Activated CD4-positive, alpha-beta memory T cell treated with anti-CD3 and anti-CD28 coated beads for 36 hours (primary cell): ENCODE measurements at regions not wholly inside any gene's neighbourhood (a gene's known extent, or its start where the extent isn't known, plus 50 kb on each side); places are given as distances from the start of the nearest gene placed in this dataset.

Experiments
- CTCF ChIA-PET: fragments of 350-600 bp; sonication (Branson Sonifier 250); formaldehyde crosslinking; loops from one replicate; lab custom pipeline; 2021; ENCODE audit warnings: antibody characterized with exemption, inconsistent platforms; lab: Charles Lee
- POLR2A ChIA-PET: fragments of 350-600 bp; sonication (Branson Sonifier 250); formaldehyde crosslinking; loops from one replicate; lab custom pipeline; 2021; ENCODE audit warnings: antibody characterized with exemption; lab: Charles Lee
- DNase-seq: peaks from one replicate; pipeline ENCODE4 v3.0.0-alpha.2; 2020
- H3K27ac Mint-ChIP-seq: one replicate; pipeline ENCODE4 v1.8.0; 2021; ENCODE audit warnings: mixed read lengths
- H3K27me3 Mint-ChIP-seq: one replicate; pipeline ENCODE4 v1.8.0; 2021; ENCODE audit warnings: mixed read lengths
- H3K36me3 Mint-ChIP-seq: one replicate; pipeline ENCODE4 v1.8.0; 2021; ENCODE audit warnings: mixed read lengths
- H3K4me1 Mint-ChIP-seq: one replicate; pipeline ENCODE4 v1.8.0; 2021; ENCODE audit warnings: low read depth, mixed read lengths
- H3K4me3 Mint-ChIP-seq: one replicate; pipeline ENCODE4 v1.8.0; 2021; ENCODE audit warnings: mild to moderate bottlenecking, mixed read lengths
- H3K9me3 Mint-ChIP-seq: one replicate; pipeline ENCODE4 v1.8.0; 2021; ENCODE audit warnings: mixed read lengths
- intact Hi-C: fragments of 100-400 bp; cut with micrococcal nuclease; formaldehyde crosslinking; loops from one replicate; pipeline ENCODE4 v1.15.1; 2023

GRCh38 chr11:121740902-121741301 is 288.1 kb upstream of the SORL1-AS1 start:
- POLR2A ChIA-PET, result no interaction called here
- peaks cover 2% of the 10 kb centered on the region for H3K36me3 Mint-ChIP-seq
- CTCF ChIA-PET, result no interaction called here

GRCh38 chr11:121733858-121734257 is 281.1 kb upstream of the SORL1-AS1 start:
- CTCF ChIA-PET, result no interaction called here
- no peak for DNase-seq
- H3K4me1 Mint-ChIP-seq, result no peaks in the 10 kb centered on the region
- peaks cover 4% of the 10 kb centered on the region for H3K27me3 Mint-ChIP-seq
- H3K4me3 Mint-ChIP-seq, result no peak overlapping the region
- no peak overlapping the region for H3K27ac Mint-ChIP-seq
- H3K36me3 Mint-ChIP-seq, result peaks cover 2% of the 10 kb centered on the region
- intact Hi-C loops, result no loop called here
- POLR2A ChIA-PET, result no interaction called here
- no peaks in the 10 kb centered on the region for H3K9me3 Mint-ChIP-seq

More at GRCh38 chr11:121740902-121741301, 288.1 kb upstream of the SORL1-AS1 start:
- DNase-seq, result no peak
- Mint-ChIP-seq H3K4me3 (no peak overlapping the region), H3K27ac (no peak overlapping the region), H3K27me3 (peaks cover 3% of the 10 kb centered on the region), H3K4me1 (no peaks in the 10 kb centered on the region), H3K9me3 (peaks cover 8% of the 10 kb centered on the region)
- intact Hi-C loops, result no loop called here

GRCh38 chr11:121727942-121728341 is 275.2 kb upstream of the SORL1-AS1 start:
- CTCF ChIA-PET, result no interaction called here
- no peaks in the 10 kb centered on the region for H3K27me3 Mint-ChIP-seq
- POLR2A ChIA-PET, result no interaction called here
- intact Hi-C loops, result no loop called here
- no peaks in the 10 kb centered on the region for H3K9me3 Mint-ChIP-seq
- no peak for DNase-seq
- no peak overlapping the region for H3K4me3 Mint-ChIP-seq
- H3K4me1 Mint-ChIP-seq, result no peaks in the 10 kb centered on the region
- no peak overlapping the region for H3K27ac Mint-ChIP-seq
- H3K36me3 Mint-ChIP-seq, result no peaks in the 10 kb centered on the region

- H3K36me3 Mint-ChIP-seq, result no peaks in the 10 kb centered on the region
- no peak for DNase-seq
- ChIA-PET POLR2A (no interaction called here), CTCF (no interaction called here)
- H3K27ac Mint-ChIP-seq, result no peak overlapping the region
- H3K4me3 Mint-ChIP-seq, result no peak overlapping the region
- peaks cover 3% of the 10 kb centered on the region for H3K4me1 Mint-ChIP-seq
- intact Hi-C loops, result no loop called here
- peaks cover 7% of the 10 kb centered on the region for H3K27me3 Mint-ChIP-seq
- no peaks in the 10 kb centered on the region for H3K9me3 Mint-ChIP-seq
Measured at GRCh38 chr11:121723246-121723741, 270.5 kb upstream of the SORL1-AS1 start.

- CTCF ChIA-PET, result no interaction called here
- H3K4me3 Mint-ChIP-seq, result no peak overlapping the region
Measured at GRCh38 chr11:121722431-121723245, 269.9 kb upstream of the SORL1-AS1 start.

GRCh38 chr11:121721961-121722360 is 269.2 kb upstream of the SORL1-AS1 start:
- ChIA-PET CTCF (no interaction called here), POLR2A (no interaction called here)
- Mint-ChIP-seq H3K27me3 (peaks cover 8% of the 10 kb centered on the region), H3K27ac (no peak overlapping the region), H3K4me3 (no peak overlapping the region), H3K36me3 (no peaks in the 10 kb centered on the region), H3K4me1 (peaks cover 3% of the 10 kb centered on the region), H3K9me3 (no peaks in the 10 kb centered on the region)
- intact Hi-C loops, result no loop called here
- DNase-seq, result no peak

More at GRCh38 chr11:121722431-121723245, 269.9 kb upstream of the SORL1-AS1 start:
- H3K27ac Mint-ChIP-seq, result no peak overlapping the region
- POLR2A ChIA-PET, result no interaction called here
- H3K36me3 Mint-ChIP-seq, result no peaks in the 10 kb centered on the region
- H3K9me3 Mint-ChIP-seq, result no peaks in the 10 kb centered on the region
- H3K27me3 Mint-ChIP-seq, result peaks cover 8% of the 10 kb centered on the region
- peak; percentile 9 for DNase-seq
- intact Hi-C loops, result no loop called here
- peaks cover 3% of the 10 kb centered on the region for H3K4me1 Mint-ChIP-seq

- no peak overlapping the region for H3K4me3 Mint-ChIP-seq
- CTCF ChIA-PET, result no interaction called here
- POLR2A ChIA-PET, result no interaction called here
- H3K27me3 Mint-ChIP-seq, result peaks cover 8% of the 10 kb centered on the region
- no peaks in the 10 kb centered on the region for H3K9me3 Mint-ChIP-seq
- no peak overlapping the region for H3K27ac Mint-ChIP-seq
- peaks cover 3% of the 10 kb centered on the region for H3K4me1 Mint-ChIP-seq
- H3K36me3 Mint-ChIP-seq, result no peaks in the 10 kb centered on the region
- intact Hi-C loops, result no loop called here
- DNase-seq, result no peak
Measured at GRCh38 chr11:121721448-121721847, 268.7 kb upstream of the SORL1-AS1 start.

GRCh38 chr11:121717296-121717695 is 264.5 kb upstream of the SORL1-AS1 start:
- Mint-ChIP-seq H3K36me3 (no peaks in the 10 kb centered on the region), H3K4me3 (no peak overlapping the region), H3K4me1 (peaks cover 1% of the 10 kb centered on the region), H3K27me3 (peaks cover 6% of the 10 kb centered on the region), H3K27ac (no peak overlapping the region), H3K9me3 (no peaks in the 10 kb centered on the region)
- intact Hi-C loops, result no loop called here
- POLR2A ChIA-PET, result no interaction called here
- no peak for DNase-seq
- CTCF ChIA-PET, result no interaction called here

- POLR2A ChIA-PET, result no interaction called here
- CTCF ChIA-PET, result no interaction called here
- Mint-ChIP-seq H3K4me3 (no peak overlapping the region), H3K27ac (no peak overlapping the region), H3K36me3 (no peaks in the 10 kb centered on the region), H3K9me3 (no peaks in the 10 kb centered on the region), H3K27me3 (peaks cover 5% of the 10 kb centered on the region), H3K4me1 (no peaks in the 10 kb centered on the region)
- intact Hi-C loops, result no loop called here
- DNase-seq, result no peak
Measured at GRCh38 chr11:121716060-121716459, 263.3 kb upstream of the SORL1-AS1 start.

- Mint-ChIP-seq H3K4me1 (no peaks in the 10 kb centered on the region), H3K4me3 (no peak overlapping the region), H3K27ac (no peak overlapping the region), H3K36me3 (no peaks in the 10 kb centered on the region), H3K27me3 (peaks cover 2% of the 10 kb centered on the region), H3K9me3 (no peaks in the 10 kb centered on the region)
- ChIA-PET CTCF (no interaction called here), POLR2A (no interaction called here)
- intact Hi-C loops, result no loop called here
- DNase-seq, result no peak
Measured at GRCh38 chr11:121715405-121715804, 262.6 kb upstream of the SORL1-AS1 start.

- POLR2A ChIA-PET, result no interaction called here
Measured at GRCh38 chr11:121714351-121714750, 261.6 kb upstream of the SORL1-AS1 start.

GRCh38 chr11:121711939-121712338 is 259.2 kb upstream of the SORL1-AS1 start:
- H3K4me1 Mint-ChIP-seq, result no peaks in the 10 kb centered on the region
- no peak overlapping the region for H3K27ac Mint-ChIP-seq
- no peaks in the 10 kb centered on the region for H3K27me3 Mint-ChIP-seq
- H3K4me3 Mint-ChIP-seq, result no peak overlapping the region
- H3K9me3 Mint-ChIP-seq, result no peaks in the 10 kb centered on the region
- H3K36me3 Mint-ChIP-seq, result no peaks in the 10 kb centered on the region
- ChIA-PET POLR2A (no interaction called here), CTCF (no interaction called here)
- intact Hi-C loops, result no loop called here
- DNase-seq, result no peak

More at GRCh38 chr11:121714351-121714750, 261.6 kb upstream of the SORL1-AS1 start:
- intact Hi-C loops, result no loop called here
- Mint-ChIP-seq H3K36me3 (no peaks in the 10 kb centered on the region), H3K27me3 (peaks cover 2% of the 10 kb centered on the region), H3K4me3 (no peak overlapping the region), H3K27ac (no peak overlapping the region), H3K4me1 (no peaks in the 10 kb centered on the region), H3K9me3 (no peaks in the 10 kb centered on the region)
- CTCF ChIA-PET, result no interaction called here
- no peak for DNase-seq

- H3K9me3 Mint-ChIP-seq, result no peaks in the 10 kb centered on the region
- H3K27ac Mint-ChIP-seq, result no peak overlapping the region
- intact Hi-C loops, result no loop called here
- no peaks in the 10 kb centered on the region for H3K27me3 Mint-ChIP-seq
- H3K36me3 Mint-ChIP-seq, result no peaks in the 10 kb centered on the region
- no peak overlapping the region for H3K4me3 Mint-ChIP-seq
- POLR2A ChIA-PET, result no interaction called here
- H3K4me1 Mint-ChIP-seq, result no peaks in the 10 kb centered on the region
- CTCF ChIA-PET, result no interaction called here
- DNase-seq, result no peak
Measured at GRCh38 chr11:121711236-121711635, 258.5 kb upstream of the SORL1-AS1 start.
